Smooth muscle cell (in vitro differentiated cells): ENCODE measurements at regions not wholly inside any gene's neighbourhood (a gene's known extent, or its start where the extent isn't known, plus 50 kb on each side); places are given as distances from the start of the nearest gene placed in this dataset.

Experiments used
- DNase-seq: peaks from one replicate; lab custom pipeline; 2025; ENCODE audit not compliant: unreplicated experiment; lab: John Stamatoyannopoulos, UW
- H2AFZ ChIP-seq: fragments of 200-600 bp; sonication (generic); 2 replicates; pipeline ENCODE4 v1.6.0; 2016; ENCODE audit warnings: antibody characterized with exemption, low read depth, mild to moderate bottlenecking
- H3F3A ChIP-seq: fragments of 200-600 bp; sonication (generic); 2 replicates; pipeline ENCODE4 v1.6.0; 2017; ENCODE audit warnings: antibody characterized with exemption, low read depth
- H3K27ac ChIP-seq: fragments of 200-600 bp; sonication (generic); 2 replicates; pipeline ENCODE4 v1.5.1; 2016; ENCODE audit warnings: low read depth, mild to moderate bottlenecking
- H3K27me3 ChIP-seq: fragments of 200-600 bp; sonication (generic); 2 replicates; pipeline ENCODE4 v1.6.1; 2016; ENCODE audit warnings: low read depth, mild to moderate bottlenecking
- H3K36me3 ChIP-seq: fragments of 200-600 bp; sonication (generic); 2 replicates; pipeline ENCODE4 v1.5.1; 2016; ENCODE audit warnings: low read depth
- H3K4me1 ChIP-seq: fragments of 200-600 bp; sonication (generic); 2 replicates; pipeline ENCODE4 v1.5.1; 2016; ENCODE audit warnings: low read depth
- H3K4me2 ChIP-seq: fragments of 200-600 bp; sonication (generic); 2 replicates; pipeline ENCODE4 v1.6.0; 2016; ENCODE audit warnings: mild to moderate bottlenecking
- H3K4me3 ChIP-seq: fragments of 200-600 bp; sonication (generic); 2 replicates; pipeline ENCODE4 v1.5.1; 2016; ENCODE audit warnings: mild to moderate bottlenecking
- H3K79me2 ChIP-seq: fragments of 200-600 bp; sonication (generic); 2 replicates; pipeline ENCODE4 v1.6.0; 2016; ENCODE audit warnings: low read depth, mild to moderate bottlenecking
- H3K9ac ChIP-seq: fragments of 200-600 bp; sonication (generic); 2 replicates; pipeline ENCODE4 v1.6.0; 2016; ENCODE audit warnings: low read depth
- H3K9me3 ChIP-seq: fragments of 200-600 bp; sonication (generic); replicated peaks from 2 replicates; pipeline ENCODE4 v1.5.1; 2016; ENCODE audit warnings: low read depth
- H4K20me1 ChIP-seq: fragments of 200-600 bp; sonication (generic); 2 replicates; pipeline ENCODE4 v1.6.0; 2016; ENCODE audit warnings: low read depth
- CTCF ChIP-seq: fragments of 200-600 bp; sonication (generic); IDR thresholded peaks from 2 replicates; pipeline ENCODE4 v1.5.1; 2017; ENCODE audit warnings: borderline replicate concordance, mild to moderate bottlenecking, antibody characterized with exemption; ENCODE audit not compliant: insufficient read depth, poor library complexity, severe bottlenecking
- WGBS: methylation state at CpG from one replicate; pipeline ENCODE4 v1.1.7; 2016; ENCODE audit warnings: low lambda C conversion rate; 5-methylcytosine and 5-hydroxymethylcytosine counted together

GRCh38 chr6:141261672-141262060, 871.1 kb upstream of the GJE1 start:
- 81% methylated on average over 4 of the region's 4 CpGs for WGBS
- TF ChIP-seq CTCF: no peak
- Histone ChIP-seq H3K27ac (no peak overlapping the region), H3K36me3 (no peaks in the 10 kb centered on the region), H4K20me1 (no peaks in the 10 kb centered on the region), H2AFZ (no peak overlapping the region), H3F3A (no peaks in the 10 kb centered on the region), H3K4me3 (no peak overlapping the region), H3K4me1 (no peaks in the 10 kb centered on the region), H3K27me3 (no peaks in the 10 kb centered on the region), H3K9me3 (no peaks in the 10 kb centered on the region), H3K4me2 (no peak overlapping the region), H3K9ac (no peak overlapping the region), H3K79me2 (no peaks in the 10 kb centered on the region)
- DNase-seq: no peak

- no peaks in the 10 kb centered on the region for H4K20me1 ChIP-seq
- H3K4me2 ChIP-seq: no peak overlapping the region
- no peak overlapping the region for H2AFZ ChIP-seq
- H3K4me1 ChIP-seq: no peaks in the 10 kb centered on the region
- H3K27ac ChIP-seq: no peak overlapping the region
- 89% methylated on average over 10 of the region's 10 CpGs for WGBS
- no peaks in the 10 kb centered on the region for H3K79me2 ChIP-seq
- no peak for TF ChIP-seq CTCF
- no peak overlapping the region for H3K9ac ChIP-seq
- no peaks in the 10 kb centered on the region for H3K27me3 ChIP-seq
- H3F3A ChIP-seq: no peaks in the 10 kb centered on the region
- no peaks in the 10 kb centered on the region for H3K9me3 ChIP-seq
- no peak overlapping the region for H3K4me3 ChIP-seq
- no peaks in the 10 kb centered on the region for H3K36me3 ChIP-seq
- DNase-seq: no peak
Observed at GRCh38 chr6:141261016-141261671, 871.6 kb upstream of the GJE1 start.

- Histone ChIP-seq H3K9me3 (no peaks in the 10 kb centered on the region), H3K4me1 (no peaks in the 10 kb centered on the region)
Observed at GRCh38 chr6:141260627-141261015, 872.1 kb upstream of the GJE1 start.

More at GRCh38 chr6:141260627-141261015, 872.1 kb upstream of the GJE1 start:
- TF ChIP-seq CTCF: no peak
- H3K27me3 ChIP-seq: no peaks in the 10 kb centered on the region
- no peak overlapping the region for H3K27ac ChIP-seq
- H3K9ac ChIP-seq: no peak overlapping the region
- H3K79me2 ChIP-seq: no peaks in the 10 kb centered on the region
- H4K20me1 ChIP-seq: no peaks in the 10 kb centered on the region
- no peak overlapping the region for H3K4me3 ChIP-seq
- no peak overlapping the region for H2AFZ ChIP-seq
- H3K4me2 ChIP-seq: no peak overlapping the region
- H3F3A ChIP-seq: no peaks in the 10 kb centered on the region
- H3K36me3 ChIP-seq: no peaks in the 10 kb centered on the region
- 96% methylated on average over 7 of the region's 7 CpGs for whole genome bisulfite sequencing
- DNase-seq: no peak
